ENCODE measurements at regions not wholly inside any gene's neighbourhood (a gene's known extent, or its start where the extent isn't known, plus 50 kb on each side); places are given as distances from the start of the nearest gene placed in this dataset.

GRCh38 chr13:85031771-85032170, 767.4 kb downstream of the SLITRK6 start:
- TF ChIP-seq CTCF (IDR thresholded peaks at IDR 0.05; ENCODE audit: low read depth, low read length) = no peak
- no peak for DNase-seq (ENCODE audit: extremely low read depth, low read depth)

GRCh38 chr13:85028035-85028434, 771.2 kb downstream of the SLITRK6 start:
- no peak for TF ChIP-seq CTCF (IDR thresholded peaks at IDR 0.05; ENCODE audit: low read depth, low read length)
- DNase-seq (ENCODE audit: extremely low read depth, low read depth) = no peak

- DNase-seq (ENCODE audit: extremely low read depth, low read depth) = no peak
- TF ChIP-seq CTCF (IDR thresholded peaks at IDR 0.05; ENCODE audit: low read depth, low read length) = no peak
These were observed 780.1 kb downstream of the SLITRK6 start for GRCh38 chr13:85019121-85019520.

GRCh38 chr13:85013006-85013405, 786.2 kb downstream of the SLITRK6 start:
- no peak for DNase-seq (ENCODE audit: extremely low read depth, low read depth)

GRCh38 chr13:85009447-85009846, 789.8 kb downstream of the SLITRK6 start:
- DNase-seq (ENCODE audit: extremely low read depth, low read depth) = no peak
- TF ChIP-seq CTCF (IDR thresholded peaks at IDR 0.05; ENCODE audit: low read depth, low read length) = no peak

More at GRCh38 chr13:85013006-85013405, 786.2 kb downstream of the SLITRK6 start:
- TF ChIP-seq CTCF (IDR thresholded peaks at IDR 0.05; ENCODE audit: low read depth, low read length) = no peak

GRCh38 chr13:84999252-84999651, 800.0 kb downstream of the SLITRK6 start:
- no peak for TF ChIP-seq CTCF (IDR thresholded peaks at IDR 0.05; ENCODE audit: low read depth, low read length)
- DNase-seq (ENCODE audit: extremely low read depth, low read depth) = no peak

GRCh38 chr13:84998681-84999080, 800.5 kb downstream of the SLITRK6 start:
- no peak for TF ChIP-seq CTCF (IDR thresholded peaks at IDR 0.05; ENCODE audit: low read depth, low read length)
- DNase-seq (ENCODE audit: extremely low read depth, low read depth) = no peak

Measured in AG09319 (cell line).